Omental fat pad (tissue), 3 donors: ENCODE measurements at regions not wholly inside any gene's neighbourhood (a gene's known extent, or its start where the extent isn't known, plus 50 kb on each side); places are given as distances from the start of the nearest gene placed in this dataset.
A peak's percentile ranks its signal among the peaks of the same experiment; 100 is the strongest.

Source experiments
- ATAC-seq: fragments of 150-250 bp; one replicate; pipeline ENCODE4 v1.9.1; 2016; ENCODE audit warnings: mild to moderate bottlenecking, moderate library complexity; ENCODE audit not compliant: low FRiP score
- DNase-seq: peaks from one replicate; pipeline ENCODE4 v3.0.0-alpha.2; 2019; ENCODE audit warnings: low spot score
- CTCF ChIP-seq, 3 donors: fragments of 450-650 bp; IDR thresholded peaks; one replicate each; pipeline ENCODE4 v1.5.1; 2016 to 2017; ENCODE audit warnings: antibody characterized with exemption in 3 of 3, mild to moderate bottlenecking in 3 of 3, moderate library complexity in 2 of 3

GRCh38 chr4:159483782-159484741, 381.2 kb downstream of the RAPGEF2 start:
- no peak for ATAC-seq
- no peak for DNase-seq

GRCh38 chr4:159484864-159485263, 382.0 kb downstream of the RAPGEF2 start:
- TF ChIP-seq CTCF (IDR thresholded peaks at IDR 0.05) = no peak
- no peak for DNase-seq
- ATAC-seq = no peak

More at GRCh38 chr4:159483782-159484741, 381.2 kb downstream of the RAPGEF2 start:
- no peak for TF ChIP-seq CTCF (IDR thresholded peaks at IDR 0.05)

GRCh38 chr4:159487284-159487747, 384.4 kb downstream of the RAPGEF2 start:
- DNase-seq (no peak), ATAC-seq (peak; percentile 67)
- TF ChIP-seq CTCF (IDR thresholded peaks at IDR 0.05) = peak in 1 of 3 donors; percentile 71

GRCh38 chr4:159489646-159490045, 386.8 kb downstream of the RAPGEF2 start:
- no peak for DNase-seq
- TF ChIP-seq CTCF (IDR thresholded peaks at IDR 0.05) = no peak
- no peak for ATAC-seq

- ATAC-seq (no peak), DNase-seq (no peak)
- TF ChIP-seq CTCF (IDR thresholded peaks at IDR 0.05) = no peak
Measured at GRCh38 chr4:159495515-159496236, 392.8 kb downstream of the RAPGEF2 start.

GRCh38 chr4:159496248-159496647, 393.4 kb downstream of the RAPGEF2 start:
- TF ChIP-seq CTCF (IDR thresholded peaks at IDR 0.05) = no peak
- no peak for DNase-seq
- no peak for ATAC-seq
